Stomach (tissue), 8 donors: ENCODE measurements at regions not wholly inside any gene's neighbourhood (a gene's known extent, or its start where the extent isn't known, plus 50 kb on each side); places are given as distances from the start of the nearest gene placed in this dataset.

ENCODE experiments used
- DNase-seq, 2 donors: peaks; one replicate each; pipeline versions ENCODE4 v3.0.0 to v3.0.0-alpha.2; 2013 to 2019
- H3K27ac ChIP-seq, 5 donors: fragments of 200-600 bp in 4 of 5; sonication (generic) in 4 of 5; one replicate each; pipeline ENCODE4 v1.5.1; 2013 to 2019; ENCODE audit warnings: mild to moderate bottlenecking in 1 of 5, moderate library complexity in 1 of 5
- H3K27me3 ChIP-seq, 3 donors: fragments of 200-600 bp; sonication (generic); one replicate each; pipeline ENCODE4 v1.5.1; 2017 to 2019; ENCODE audit warnings: mixed run types in 1 of 3
- H3K36me3 ChIP-seq, 4 donors: fragments of 200-600 bp; sonication (generic); 1 replicate in 3 of 4; 2 replicates in 1 of 4; pipeline ENCODE4 v1.5.1; 2016 to 2019
- H3K4me1 ChIP-seq, 4 donors: fragments of 200-600 bp; sonication (generic); one replicate each; pipeline ENCODE4 v1.5.1; 2016 to 2019
- H3K4me3 ChIP-seq, 4 donors: fragments of 200-600 bp; sonication (generic) in 3 of 4; one replicate each; pipeline ENCODE4 v1.5.1; 2016 to 2019; ENCODE audit warnings: mild to moderate bottlenecking in 1 of 4
- H3K9me3 ChIP-seq, 4 donors: fragments of 200-600 bp; sonication (generic); one replicate each; pipeline ENCODE4 v1.5.1; 2016 to 2019
- EP300 ChIP-seq: sonication (generic); formaldehyde crosslinking; IDR thresholded peaks from one replicate; pipeline ENCODE4 v1.6.1; 2017; ENCODE audit warnings: antibody characterized with exemption
- POLR2A ChIP-seq, 4 donors: fragments of 450-650 bp; IDR thresholded peaks; one replicate each; pipeline ENCODE4 v1.6.1; 2016; ENCODE audit warnings: antibody characterized with exemption in 4 of 4, control low read depth in 2 of 4, mild to moderate bottlenecking in 1 of 4, moderate library complexity in 1 of 4
- POLR2AphosphoS5 ChIP-seq, 3 donors: sonication (generic); formaldehyde crosslinking; IDR thresholded peaks; one replicate each; pipeline ENCODE4 v1.6.1; 2016; ENCODE audit warnings: antibody characterized with exemption in 3 of 3
- WGBS, 5 donors: extraction: QIAGEN DNeasy Blood & Tissue Kit in 3 of 5; methylation state at CpG; one replicate each; pipeline versions ENCODE4 v1.1.5 to v1.1.7; 2013 to 2018; 5-methylcytosine and 5-hydroxymethylcytosine counted together
- intact Hi-C: fragments of 100-400 bp; cut with DNase I; formaldehyde crosslinking; loops from one replicate; pipeline ENCODE4 v1.15.1; 2023; ENCODE audit warnings: low total_unique reads
- TF ChIP-seq, protein P1 (sequence below), 7 experiments: fragments of 450-650 bp in 4 of 7; fragments of 200-600 bp in 3 of 7; sonication (generic) in 3 of 7; IDR thresholded peaks; one replicate each; pipeline ENCODE4 v1.5.1; 2016 to 2019; ENCODE audit warnings: antibody characterized with exemption in 7 of 7, control low read depth in 2 of 7, mild to moderate bottlenecking in 1 of 7
- donor health status: healthy with polysubstance abuse.
- donor health status: Bipolar disorder and iron deficiency.
- donor health status: healthy.

DNA sequence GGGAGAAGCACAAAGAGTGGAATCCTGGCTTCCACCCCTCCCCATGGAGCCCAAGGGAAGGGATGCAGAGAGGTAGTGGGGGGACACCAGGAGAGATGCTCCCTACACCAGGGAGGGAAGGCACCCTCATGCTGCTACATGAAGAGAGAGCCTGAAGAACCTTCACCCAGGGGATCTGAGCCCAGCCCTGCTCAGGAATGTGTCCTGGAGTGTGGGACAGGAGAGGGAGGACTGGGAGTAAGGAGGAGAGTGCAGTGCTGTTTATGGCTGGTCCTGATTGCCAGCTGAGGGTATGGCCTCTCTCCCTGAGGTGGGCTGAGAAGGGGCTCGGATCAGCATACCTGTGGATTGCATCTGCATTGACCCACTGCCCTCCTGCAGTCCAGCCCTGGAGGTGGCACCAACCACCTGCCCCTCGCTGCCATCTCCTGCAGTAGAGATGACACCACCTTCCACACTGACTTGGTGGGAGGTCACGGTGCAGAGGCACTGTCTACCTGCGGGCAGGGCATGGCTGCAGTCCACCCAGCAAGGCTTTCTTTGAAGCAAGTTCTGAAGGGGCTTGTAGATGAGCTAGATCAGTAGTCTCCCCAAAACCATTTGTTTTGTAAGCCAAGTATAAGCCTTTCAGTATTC is 114.9 kb upstream of the SLC25A48 start:
- no peaks in the 10 kb centered on the region for H3K9me3 ChIP-seq
- no peak overlapping the region for H3K4me3 ChIP-seq
- intact Hi-C loops = no loop called here
- H3K4me1 ChIP-seq = peaks cover 0 to 13% (median 5%) of the 10 kb centered on the region in 4 donors
- no peak overlapping the region for H3K27ac ChIP-seq
- no peak for TF ChIP-seq EP300
- TF ChIP-seq, protein P1, sequence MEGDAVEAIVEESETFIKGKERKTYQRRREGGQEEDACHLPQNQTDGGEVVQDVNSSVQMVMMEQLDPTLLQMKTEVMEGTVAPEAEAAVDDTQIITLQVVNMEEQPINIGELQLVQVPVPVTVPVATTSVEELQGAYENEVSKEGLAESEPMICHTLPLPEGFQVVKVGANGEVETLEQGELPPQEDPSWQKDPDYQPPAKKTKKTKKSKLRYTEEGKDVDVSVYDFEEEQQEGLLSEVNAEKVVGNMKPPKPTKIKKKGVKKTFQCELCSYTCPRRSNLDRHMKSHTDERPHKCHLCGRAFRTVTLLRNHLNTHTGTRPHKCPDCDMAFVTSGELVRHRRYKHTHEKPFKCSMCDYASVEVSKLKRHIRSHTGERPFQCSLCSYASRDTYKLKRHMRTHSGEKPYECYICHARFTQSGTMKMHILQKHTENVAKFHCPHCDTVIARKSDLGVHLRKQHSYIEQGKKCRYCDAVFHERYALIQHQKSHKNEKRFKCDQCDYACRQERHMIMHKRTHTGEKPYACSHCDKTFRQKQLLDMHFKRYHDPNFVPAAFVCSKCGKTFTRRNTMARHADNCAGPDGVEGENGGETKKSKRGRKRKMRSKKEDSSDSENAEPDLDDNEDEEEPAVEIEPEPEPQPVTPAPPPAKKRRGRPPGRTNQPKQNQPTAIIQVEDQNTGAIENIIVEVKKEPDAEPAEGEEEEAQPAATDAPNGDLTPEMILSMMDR (IDR thresholded peaks at IDR 0.05) = no peak
- no peak for TF ChIP-seq POLR2A (IDR thresholded peaks at IDR 0.05)
- TF ChIP-seq POLR2AphosphoS5 (IDR thresholded peaks at IDR 0.05) = no peak
- DNase-seq = no peak
- WGBS, 5 donors = 64 to 86% (median 79%) methylated on average over 4 of the region's 4 CpGs
- no peaks in the 10 kb centered on the region for H3K27me3 ChIP-seq
- no peaks in the 10 kb centered on the region for H3K36me3 ChIP-seq

DNA sequence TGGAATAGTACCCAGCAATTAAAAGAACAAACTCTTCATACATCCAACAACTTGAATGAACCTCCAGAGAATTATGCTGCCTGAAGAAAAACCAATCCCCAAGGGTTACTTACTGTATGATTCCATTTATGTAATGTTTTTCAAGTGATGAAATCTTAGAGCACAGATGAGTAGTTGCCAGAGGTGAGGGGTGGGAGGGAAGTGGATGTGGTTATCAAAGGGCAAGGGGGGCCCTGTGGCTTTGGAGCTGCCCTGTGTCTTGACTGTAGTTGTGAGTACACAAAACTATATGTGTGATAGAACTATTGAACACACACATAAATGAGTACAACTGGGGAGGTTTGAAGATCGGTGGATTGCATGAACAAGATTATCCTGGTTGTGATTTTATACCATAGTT is 115.8 kb upstream of the SLC25A48 start:
- Histone ChIP-seq H3K4me3 (no peak overlapping the region), H3K9me3 (no peaks in the 10 kb centered on the region), H3K4me1 (peaks cover 0 to 13% (median 5%) of the 10 kb centered on the region in 4 donors), H3K36me3 (no peaks in the 10 kb centered on the region), H3K27ac (no peak overlapping the region), H3K27me3 (peaks cover 0 to 9% (median 0%) of the 10 kb centered on the region in 3 donors)
- DNase-seq = no peak
- intact Hi-C loops = no loop called here
- TF ChIP-seq EP300 (no peak), POLR2AphosphoS5 (IDR thresholded peaks at IDR 0.05) (no peak), POLR2A (IDR thresholded peaks at IDR 0.05) (no peak)
- TF ChIP-seq, protein P1 (IDR thresholded peaks at IDR 0.05) = no peak
- 28 to 55% (median 43%) methylated on average over 1 of the region's 1 CpG for WGBS, 5 donors

DNA sequence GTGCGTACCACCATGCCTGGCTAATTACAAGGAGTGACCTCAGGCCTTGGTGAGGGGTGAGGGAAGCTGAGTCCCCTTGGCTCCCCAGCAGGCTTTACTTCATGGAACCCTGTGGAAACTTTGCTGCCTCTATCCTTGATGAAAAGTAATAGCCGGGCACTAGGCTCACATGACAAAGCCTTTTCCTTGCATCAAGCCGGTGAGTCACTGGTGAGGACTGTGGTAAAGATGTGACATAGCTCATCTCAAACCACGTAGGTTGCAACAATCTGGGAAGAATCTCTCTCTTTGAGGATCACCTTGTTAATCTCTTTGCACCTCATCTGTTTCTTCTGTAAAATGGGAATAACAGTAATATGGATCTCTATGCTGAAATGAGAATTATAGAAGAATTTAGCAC is 116.3 kb upstream of the SLC25A48 start:
- Histone ChIP-seq H3K4me3 (no peak overlapping the region), H3K27ac (no peak overlapping the region), H3K4me1 (peaks cover 0 to 13% (median 5%) of the 10 kb centered on the region in 4 donors), H3K9me3 (no peaks in the 10 kb centered on the region), H3K36me3 (no peaks in the 10 kb centered on the region), H3K27me3 (peaks cover 0 to 10% (median 0%) of the 10 kb centered on the region in 3 donors)
- DNase-seq = no peak
- intact Hi-C loops = no loop called here
- TF ChIP-seq, protein P1 (IDR thresholded peaks at IDR 0.05) = no peak
- TF ChIP-seq EP300 = no peak
- no peak for TF ChIP-seq POLR2AphosphoS5 (IDR thresholded peaks at IDR 0.05)
- no peak for TF ChIP-seq POLR2A (IDR thresholded peaks at IDR 0.05)
- 57 to 75% (median 66%) methylated on average over 3 to 4 of the region's 4 CpGs for WGBS, 5 donors

- TF ChIP-seq EP300 = no peak
- TF ChIP-seq POLR2AphosphoS5 (IDR thresholded peaks at IDR 0.05) = no peak
- TF ChIP-seq, protein P1 (IDR thresholded peaks at IDR 0.05) = no peak
- no peak for TF ChIP-seq POLR2A (IDR thresholded peaks at IDR 0.05)
- Histone ChIP-seq H3K36me3 (no peaks in the 10 kb centered on the region), H3K9me3 (no peaks in the 10 kb centered on the region), H3K4me3 (no peak overlapping the region), H3K4me1 (peaks cover 0 to 14% (median 5%) of the 10 kb centered on the region in 4 donors), H3K27ac (no peak overlapping the region), H3K27me3 (peaks cover 0 to 10% (median 0%) of the 10 kb centered on the region in 3 donors)
- WGBS, 5 donors = 66 to 84% (median 76%) methylated on average over 4 of the region's 4 CpGs
- intact Hi-C loops = no loop called here
- no peak for DNase-seq
Observed at GRCh38 chr5:135715267-135716055, 119.0 kb upstream of the SLC25A48 start.
